ENCODE measurements at regions not wholly inside any gene's neighbourhood (a gene's known extent, or its start where the extent isn't known, plus 50 kb on each side); places are given as distances from the start of the nearest gene placed in this dataset.

- TF ChIP-seq CTCF (IDR thresholded peaks at IDR 0.05): no peak
- TF ChIP-seq POLR2A (IDR thresholded peaks at IDR 0.05): no peak
Measured at GRCh38 chr10:36375107-36375506, 733.0 kb upstream of the FZD8 start.

Data from right lobe of liver (tissue), 4 donors.